Type B pancreatic cell (in vitro differentiated cells): ENCODE measurements at regions not wholly inside any gene's neighbourhood (a gene's known extent, or its start where the extent isn't known, plus 50 kb on each side); places are given as distances from the start of the nearest gene placed in this dataset.

ENCODE experiments used
- DNase-seq: peaks from one replicate; pipeline ENCODE4 v3.0.0; 2021; ENCODE audit warnings: mixed read lengths; ENCODE audit not compliant: unreplicated experiment; ENCODE audit errors: extremely low spot score
- H3K27ac Mint-ChIP-seq: 2 replicates; pipeline ENCODE4 v1.8.0; 2021; ENCODE audit warnings: mild to moderate bottlenecking, mixed read lengths
- H3K27me3 Mint-ChIP-seq: 2 replicates; pipeline ENCODE4 v1.8.0; 2021; ENCODE audit warnings: mixed read lengths
- H3K36me3 Mint-ChIP-seq: 2 replicates; pipeline ENCODE4 v1.8.0; 2021; ENCODE audit warnings: mixed read lengths
- H3K4me1 Mint-ChIP-seq: one replicate; pipeline ENCODE4 v1.8.0; 2021; ENCODE audit warnings: mixed read lengths; ENCODE audit not compliant: unreplicated experiment
- H3K4me3 Mint-ChIP-seq: 2 replicates; pipeline ENCODE4 v1.8.0; 2021; ENCODE audit warnings: mild to moderate bottlenecking, mixed read lengths
- H3K9me3 Mint-ChIP-seq: 2 replicates; pipeline ENCODE4 v1.8.0; 2021; ENCODE audit warnings: mixed read lengths
- TF ChIP-seq, protein P1 (sequence below): fragments of 200-600 bp; sonication (generic); conservative IDR thresholded peaks from 2 replicates; pipeline ENCODE4 v1.5.0; 2021; ENCODE audit warnings: antibody characterized with exemption, mild to moderate bottlenecking

DNA sequence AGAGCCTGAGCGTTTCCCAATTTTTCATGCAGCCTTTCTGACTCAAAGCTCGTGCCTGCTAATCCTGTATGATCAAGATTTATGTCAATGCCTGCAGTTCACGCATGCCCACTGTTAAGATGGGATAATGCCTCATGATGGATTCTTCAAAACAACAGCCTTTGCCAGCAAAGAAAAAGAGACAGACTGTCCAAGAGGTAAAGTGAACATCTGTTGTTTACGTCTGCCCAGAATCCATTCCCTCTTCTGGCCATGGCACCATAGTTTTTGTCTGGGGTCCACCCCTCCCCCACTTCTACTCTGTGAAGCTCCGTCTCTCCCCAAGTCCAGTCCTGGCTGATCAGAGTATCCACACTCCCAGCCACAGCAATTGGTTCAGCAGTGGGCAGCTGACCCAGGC lies 91.9 kb upstream of the EYA2 start:
- Mint-ChIP-seq H3K4me3 (no peak overlapping the region), H3K27me3 (peaks cover 13% of the 10 kb centered on the region), H3K9me3 (no peaks in the 10 kb centered on the region), H3K27ac (peak overlapping the region; percentile 39), H3K36me3 (no peaks in the 10 kb centered on the region), H3K4me1 (peaks cover 12% of the 10 kb centered on the region)
- TF ChIP-seq, protein P1, sequence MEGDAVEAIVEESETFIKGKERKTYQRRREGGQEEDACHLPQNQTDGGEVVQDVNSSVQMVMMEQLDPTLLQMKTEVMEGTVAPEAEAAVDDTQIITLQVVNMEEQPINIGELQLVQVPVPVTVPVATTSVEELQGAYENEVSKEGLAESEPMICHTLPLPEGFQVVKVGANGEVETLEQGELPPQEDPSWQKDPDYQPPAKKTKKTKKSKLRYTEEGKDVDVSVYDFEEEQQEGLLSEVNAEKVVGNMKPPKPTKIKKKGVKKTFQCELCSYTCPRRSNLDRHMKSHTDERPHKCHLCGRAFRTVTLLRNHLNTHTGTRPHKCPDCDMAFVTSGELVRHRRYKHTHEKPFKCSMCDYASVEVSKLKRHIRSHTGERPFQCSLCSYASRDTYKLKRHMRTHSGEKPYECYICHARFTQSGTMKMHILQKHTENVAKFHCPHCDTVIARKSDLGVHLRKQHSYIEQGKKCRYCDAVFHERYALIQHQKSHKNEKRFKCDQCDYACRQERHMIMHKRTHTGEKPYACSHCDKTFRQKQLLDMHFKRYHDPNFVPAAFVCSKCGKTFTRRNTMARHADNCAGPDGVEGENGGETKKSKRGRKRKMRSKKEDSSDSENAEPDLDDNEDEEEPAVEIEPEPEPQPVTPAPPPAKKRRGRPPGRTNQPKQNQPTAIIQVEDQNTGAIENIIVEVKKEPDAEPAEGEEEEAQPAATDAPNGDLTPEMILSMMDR, result no peak
- no peak for DNase-seq

- no peaks in the 10 kb centered on the region for H3K36me3 Mint-ChIP-seq
- TF ChIP-seq, protein P1, result no peak
- DNase-seq, result no peak
- peaks cover 12% of the 10 kb centered on the region for H3K4me1 Mint-ChIP-seq
- no peaks in the 10 kb centered on the region for H3K9me3 Mint-ChIP-seq
- H3K4me3 Mint-ChIP-seq, result no peak overlapping the region
- H3K27ac Mint-ChIP-seq, result peak overlapping the region; percentile 39
- peaks cover 13% of the 10 kb centered on the region for H3K27me3 Mint-ChIP-seq
These were observed 91.3 kb upstream of the EYA2 start for GRCh38 chr20:46803123-46804020.

DNA sequence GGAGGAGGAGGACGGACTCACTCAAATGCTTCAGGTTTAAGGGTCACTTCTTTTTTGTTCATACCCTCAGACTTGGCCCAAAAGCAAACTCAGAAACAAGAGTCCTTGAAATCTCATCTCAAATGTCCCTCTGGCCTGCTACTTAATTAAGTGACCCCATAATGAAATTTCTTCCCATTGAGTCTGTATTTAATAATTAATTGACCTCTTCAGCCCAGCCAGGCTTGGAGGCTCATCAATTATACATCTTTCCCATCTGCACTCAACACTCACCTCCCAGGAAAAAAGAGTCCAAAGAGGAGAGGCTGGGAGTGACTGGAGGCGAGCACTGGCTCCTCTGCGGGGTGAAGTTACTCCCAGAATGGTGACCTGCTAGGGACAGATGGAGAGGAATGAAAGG lies 90.5 kb upstream of the EYA2 start:
- H3K27me3 Mint-ChIP-seq, result peaks cover 10% of the 10 kb centered on the region
- no peak overlapping the region for H3K4me3 Mint-ChIP-seq
- no peaks in the 10 kb centered on the region for H3K36me3 Mint-ChIP-seq
- H3K4me1 Mint-ChIP-seq, result peaks cover 12% of the 10 kb centered on the region
- DNase-seq, result no peak
- H3K9me3 Mint-ChIP-seq, result no peaks in the 10 kb centered on the region
- TF ChIP-seq, protein P1, result no peak
- H3K27ac Mint-ChIP-seq, result no peak overlapping the region

- TF ChIP-seq, protein P1, result no peak
- no peaks in the 10 kb centered on the region for H3K36me3 Mint-ChIP-seq
- H3K27ac Mint-ChIP-seq, result no peak overlapping the region
- DNase-seq, result no peak
- H3K9me3 Mint-ChIP-seq, result no peaks in the 10 kb centered on the region
- peaks cover 25% of the 10 kb centered on the region for H3K4me1 Mint-ChIP-seq
- no peak overlapping the region for H3K4me3 Mint-ChIP-seq
- H3K27me3 Mint-ChIP-seq, result peaks cover 18% of the 10 kb centered on the region
These were observed 88.8 kb upstream of the EYA2 start for GRCh38 chr20:46805836-46806235.

GRCh38 chr20:46807998-46808397 lies 86.6 kb upstream of the EYA2 start:
- H3K9me3 Mint-ChIP-seq, result no peaks in the 10 kb centered on the region
- H3K27me3 Mint-ChIP-seq, result peaks cover 13% of the 10 kb centered on the region
- peaks cover 18% of the 10 kb centered on the region for H3K4me1 Mint-ChIP-seq
- TF ChIP-seq, protein P1, result no peak
- no peak overlapping the region for H3K4me3 Mint-ChIP-seq
- H3K36me3 Mint-ChIP-seq, result no peaks in the 10 kb centered on the region
- no peak overlapping the region for H3K27ac Mint-ChIP-seq
- DNase-seq, result no peak
